ENCODE measurements at regions not wholly inside any gene's neighbourhood (a gene's known extent, or its start where the extent isn't known, plus 50 kb on each side); places are given as distances from the start of the nearest gene placed in this dataset.

- H3K79me2 ChIP-seq (ENCODE audit: control insufficient read depth in 1 of 2, insufficient read depth in 2 of 2, low read length in 2 of 2) = no peaks in the 10 kb centered on the region
- H3K14ac ChIP-seq (ENCODE audit: insufficient read length) = no peak overlapping the region
- H3K79me1 ChIP-seq (ENCODE audit: low read depth, low read length) = no peaks in the 10 kb centered on the region
- no peak overlapping the region for H2AK5ac ChIP-seq (ENCODE audit: low read depth, low read length)
- no peaks in the 10 kb centered on the region for H3K4me1 ChIP-seq (replicated peaks in 1 of 4; ENCODE audit: control insufficient read depth in 3 of 4, insufficient read depth in 4 of 4, low read length in 3 of 4)
- FAIRE-seq = no peak
- H3K4ac ChIP-seq (replicated peaks; ENCODE audit: insufficient read length, low read depth, low read length) = no peak overlapping the region
- H3K27me3 ChIP-seq (replicated peaks in 1 of 4; ENCODE audit: control insufficient read depth in 3 of 4, extremely low read depth in 1 of 4, insufficient read depth in 3 of 4, low read length in 3 of 4) = no peaks in the 10 kb centered on the region
- H3K23ac ChIP-seq (ENCODE audit: insufficient read length) = no peak overlapping the region
- no peak overlapping the region for H4K5ac ChIP-seq (ENCODE audit: insufficient read length, low read depth, low read length)
- H2AFZ ChIP-seq (ENCODE audit: low read length) = no peak overlapping the region
- no peak overlapping the region for H3K4me2 ChIP-seq (ENCODE audit: insufficient read depth in 1 of 2, low read depth in 2 of 2, low read length in 2 of 2)
- no peaks in the 10 kb centered on the region for H4K20me1 ChIP-seq (replicated peaks in 1 of 2; ENCODE audit: control insufficient read depth in 1 of 2, insufficient read depth in 2 of 2, low read length in 2 of 2)
- H3K56ac ChIP-seq (replicated peaks; ENCODE audit: insufficient read length, low read depth, low read length) = no peak overlapping the region
- H3K36me3 ChIP-seq (ENCODE audit: control insufficient read depth in 2 of 4, insufficient read depth in 4 of 4, low read length in 3 of 4) = no peaks in the 10 kb centered on the region
- no peak overlapping the region for H3K9ac ChIP-seq (replicated peaks in 1 of 4; ENCODE audit: extremely low read depth in 1 of 4, low read depth in 3 of 4, low read length in 3 of 4)
- no peak overlapping the region for H2BK120ac ChIP-seq (replicated peaks; ENCODE audit: low read depth, low read length)
- WGBS, 2 experiments (ENCODE audit: extremely low coverage in 1 of 2, insufficient coverage in 1 of 2, insufficient read length in 1 of 2, insufficient replicate concordance in 2 of 2, low coverage in 1 of 2, low lambda C conversion rate in 2 of 2, missing lambda C conversion rate in 1 of 2) = 92% methylated on average over 3 of the region's 3 CpGs; no CpG with 5 or more reads in 1 of the 2 experiments
- H4K91ac ChIP-seq (replicated peaks; ENCODE audit: insufficient read length, low read length) = no peak overlapping the region
- no peak for TF ChIP-seq TBP (IDR thresholded peaks at IDR 0.05; ENCODE audit: low read depth, low read length)
- TF ChIP-seq BRCA1 (IDR thresholded peaks at IDR 0.05; ENCODE audit: low read depth, low read length) = no peak
- TF ChIP-seq JUND (IDR thresholded peaks at IDR 0.05; ENCODE audit: low read length) = no peak
- no peak for TF ChIP-seq CEBPB (IDR thresholded peaks at IDR 0.05; ENCODE audit: low read depth, low read length)
- TF ChIP-seq USF2 (IDR thresholded peaks at IDR 0.05; ENCODE audit: low read length) = no peak
- no peak for TF ChIP-seq EZH2 (IDR thresholded peaks at IDR 0.05; ENCODE audit: low read depth, low read length, severe bottlenecking)
- TF ChIP-seq MAX (IDR thresholded peaks at IDR 0.05) = no peak
- no peak for TF ChIP-seq PHF8 (conservative IDR thresholded peaks at IDR 0.05; ENCODE audit: low read depth, low read length)
- no peak for TF ChIP-seq SRF (IDR thresholded peaks at IDR 0.05; ENCODE audit: low read depth, low read length)
- no peak for TF ChIP-seq KDM1A (IDR thresholded peaks at IDR 0.05; ENCODE audit: borderline replicate concordance, low read length)
- no peak for TF ChIP-seq RXRA (IDR thresholded peaks at IDR 0.05; ENCODE audit: insufficient read depth, low read depth, low read length)
- no peak for TF ChIP-seq EGR1 (IDR thresholded peaks at IDR 0.05; ENCODE audit: borderline replicate concordance, low read depth, low read length)
- TF ChIP-seq NRF1 (IDR thresholded peaks at IDR 0.05; ENCODE audit: low read depth, low read length) = no peak
- no peak for TF ChIP-seq FOSL1 (IDR thresholded peaks at IDR 0.05; ENCODE audit: insufficient read depth, low read depth, low read length)
- no peak for TF ChIP-seq POLR2A (IDR thresholded peaks at IDR 0.05; ENCODE audit: control extremely low read depth in 1 of 2, low read depth in 2 of 2, low read length in 2 of 2)
- no peak for DNase-seq (ENCODE audit: low read depth in 1 of 2, low spot score in 2 of 2)
- no peak overlapping the region for H4K8ac ChIP-seq (ENCODE audit: extremely low read depth, insufficient read depth, low read length)
- ChIA-PET POLR2A (ENCODE audit: partially characterized antibody) (interaction anchor here (0.9 kb wide), 1 partner anchor 19 kb away, joined by 3 read pairs; no protein-coding TSS in a partner anchor), CTCF (ENCODE audit: partially characterized antibody) (interaction anchor here (1.8 kb wide), 1 partner anchor 8 kb away, joined by 5 read pairs; no protein-coding TSS in a partner anchor)
- no peak overlapping the region for H2BK20ac ChIP-seq (ENCODE audit: low read length)
- no peak overlapping the region for H2BK15ac ChIP-seq (ENCODE audit: low read length)
- no peak overlapping the region for H3K27ac ChIP-seq (ENCODE audit: low read depth, low read length)
- H3K4me3 ChIP-seq (ENCODE audit: extremely low read depth in 1 of 4, insufficient read depth in 2 of 4, low read depth in 3 of 4, low read length in 4 of 4) = no peak overlapping the region
- no peak overlapping the region for H2BK12ac ChIP-seq (ENCODE audit: low read depth, low read length)
- H3K23me2 ChIP-seq (ENCODE audit: low read depth, low read length) = no peaks in the 10 kb centered on the region
- no peak overlapping the region for H3K18ac ChIP-seq (ENCODE audit: extremely low read depth, low read length)
- H3K9me3 ChIP-seq (ENCODE audit: insufficient read depth in 2 of 2, low read depth in 1 of 2, low read length in 1 of 2) = no peaks in the 10 kb centered on the region
- no peak overlapping the region for H2BK5ac ChIP-seq (ENCODE audit: low read depth, low read length)
These were observed 1406.1 kb upstream of the TENM4 start for GRCh38 chr11:80846979-80847378.

Measured in H1 (cell line).